Renal pelvis (tissue), 1 donor: ENCODE measurements at regions not wholly inside any gene's neighbourhood (a gene's known extent, or its start where the extent isn't known, plus 50 kb on each side); places are given as distances from the start of the nearest gene placed in this dataset.
A peak's percentile ranks its signal among the peaks of the same experiment; 100 is the strongest.
"Not testable (repeated sequence)": the region's sequence is repeated elsewhere in the genome, so short reads cannot be mapped to it uniquely, and the experiment has no call there.

Source experiments
- DNase-seq: peaks from one replicate; pipeline ENCODE4 v3.0.0-alpha.2; 2013

- DNase-seq: peak; percentile 29
These were observed 110.1 kb upstream of the LUZP2 start for GRCh38 chr11:24386546-24387397.

GRCh38 chr11:24389575-24389974, 107.3 kb upstream of the LUZP2 start:
- peak; percentile 12 for DNase-seq

- DNase-seq: no peak
These were observed 106.8 kb upstream of the LUZP2 start for GRCh38 chr11:24390016-24390415.

GRCh38 chr11:24390762-24391161, 106.1 kb upstream of the LUZP2 start:
- no peak for DNase-seq

- no peak for DNase-seq
These were observed 105.7 kb upstream of the LUZP2 start for GRCh38 chr11:24391167-24391566.

GRCh38 chr11:24400059-24400665, 96.7 kb upstream of the LUZP2 start:
- no peak for DNase-seq

GRCh38 chr11:24406389-24406788, 90.5 kb upstream of the LUZP2 start:
- no peak for DNase-seq

- no peak for DNase-seq
These were observed 89.9 kb upstream of the LUZP2 start for GRCh38 chr11:24406980-24407379.

- no peak for DNase-seq
These were observed 89.1 kb upstream of the LUZP2 start for GRCh38 chr11:24407733-24408132.

- no peak for DNase-seq
These were observed 88.7 kb upstream of the LUZP2 start for GRCh38 chr11:24408202-24408601.

GRCh38 chr11:24411791-24412190, 85.1 kb upstream of the LUZP2 start:
- DNase-seq: no peak

- no peak for DNase-seq
These were observed 84.1 kb upstream of the LUZP2 start for GRCh38 chr11:24412722-24413121.

GRCh38 chr11:24413391-24413790, 83.5 kb upstream of the LUZP2 start:
- no peak for DNase-seq

GRCh38 chr11:24415955-24416636, 80.8 kb upstream of the LUZP2 start:
- DNase-seq: not testable (repeated sequence)

GRCh38 chr11:24421766-24422165, 75.1 kb upstream of the LUZP2 start:
- DNase-seq: no peak

GRCh38 chr11:24422376-24422775, 74.5 kb upstream of the LUZP2 start:
- no peak for DNase-seq

- DNase-seq: no peak
These were observed 59.7 kb upstream of the LUZP2 start for GRCh38 chr11:24437123-24437522.
